Fibroblast of pulmonary artery (primary cell): ENCODE measurements at regions not wholly inside any gene's neighbourhood (a gene's known extent, or its start where the extent isn't known, plus 50 kb on each side); places are given as distances from the start of the nearest gene placed in this dataset.

Source experiments
- DNase-seq: peaks from one replicate; pipeline ENCODE4 v3.0.0-alpha.2; 2010; ENCODE audit warnings: low read depth
- H3K4me3 ChIP-seq: replicated peaks from 2 replicates; pipeline ENCODE4 v1.5.1; 2011; ENCODE audit warnings: low read depth, mild to moderate bottlenecking, control low read depth, low read length, moderate library complexity
- TF ChIP-seq, protein P1 (sequence below): IDR thresholded peaks from 2 replicates; pipeline ENCODE4 v1.5.1; 2011; ENCODE audit warnings: mild to moderate bottlenecking, control low read depth, low read length, inconsistent platforms; ENCODE audit errors: missing control alignments

DNA sequence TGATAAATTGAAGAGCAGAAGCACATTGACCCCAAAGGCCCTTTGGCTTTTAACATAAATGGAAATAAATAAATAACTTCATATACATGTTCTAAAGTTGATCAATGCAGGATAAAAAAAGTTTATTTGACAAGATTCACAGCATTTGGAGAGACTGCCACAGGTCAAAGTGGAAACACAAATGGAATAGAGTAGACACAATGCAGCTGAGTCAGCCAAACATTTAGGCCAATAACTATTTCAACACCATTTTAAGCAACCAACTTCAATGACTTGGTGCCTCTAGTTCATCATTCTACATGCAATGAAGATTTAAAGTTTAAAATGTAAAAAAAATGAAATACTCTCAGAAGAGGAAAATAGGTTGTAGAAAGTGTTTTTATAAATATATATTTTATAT, 365.2 kb downstream of the FAT4 start:
- no peak overlapping the region for H3K4me3 ChIP-seq
- TF ChIP-seq, protein P1, sequence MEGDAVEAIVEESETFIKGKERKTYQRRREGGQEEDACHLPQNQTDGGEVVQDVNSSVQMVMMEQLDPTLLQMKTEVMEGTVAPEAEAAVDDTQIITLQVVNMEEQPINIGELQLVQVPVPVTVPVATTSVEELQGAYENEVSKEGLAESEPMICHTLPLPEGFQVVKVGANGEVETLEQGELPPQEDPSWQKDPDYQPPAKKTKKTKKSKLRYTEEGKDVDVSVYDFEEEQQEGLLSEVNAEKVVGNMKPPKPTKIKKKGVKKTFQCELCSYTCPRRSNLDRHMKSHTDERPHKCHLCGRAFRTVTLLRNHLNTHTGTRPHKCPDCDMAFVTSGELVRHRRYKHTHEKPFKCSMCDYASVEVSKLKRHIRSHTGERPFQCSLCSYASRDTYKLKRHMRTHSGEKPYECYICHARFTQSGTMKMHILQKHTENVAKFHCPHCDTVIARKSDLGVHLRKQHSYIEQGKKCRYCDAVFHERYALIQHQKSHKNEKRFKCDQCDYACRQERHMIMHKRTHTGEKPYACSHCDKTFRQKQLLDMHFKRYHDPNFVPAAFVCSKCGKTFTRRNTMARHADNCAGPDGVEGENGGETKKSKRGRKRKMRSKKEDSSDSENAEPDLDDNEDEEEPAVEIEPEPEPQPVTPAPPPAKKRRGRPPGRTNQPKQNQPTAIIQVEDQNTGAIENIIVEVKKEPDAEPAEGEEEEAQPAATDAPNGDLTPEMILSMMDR = no peak
- peak; percentile 16 for DNase-seq

DNA sequence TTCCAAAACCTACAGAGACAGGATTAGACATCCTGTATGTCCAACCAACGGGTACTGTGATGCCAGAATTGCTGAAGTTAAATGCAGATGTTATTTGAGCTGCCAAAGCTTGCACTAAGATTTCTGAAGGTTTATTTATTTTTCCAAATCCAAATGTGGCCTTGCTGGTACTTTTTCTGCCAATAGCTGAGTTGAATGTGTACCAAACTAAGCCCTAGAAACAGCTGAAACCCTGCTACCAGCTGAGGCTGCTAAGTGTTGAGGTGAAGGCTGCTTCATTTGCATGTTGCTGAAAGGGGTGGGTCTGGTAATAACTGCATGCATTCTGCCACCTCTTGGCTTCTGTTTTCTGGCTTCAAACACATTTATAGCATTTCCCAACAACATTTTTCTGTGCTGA, 366.5 kb downstream of the FAT4 start:
- TF ChIP-seq, protein P1 = no peak
- DNase-seq = no peak
- no peak overlapping the region for H3K4me3 ChIP-seq

DNA sequence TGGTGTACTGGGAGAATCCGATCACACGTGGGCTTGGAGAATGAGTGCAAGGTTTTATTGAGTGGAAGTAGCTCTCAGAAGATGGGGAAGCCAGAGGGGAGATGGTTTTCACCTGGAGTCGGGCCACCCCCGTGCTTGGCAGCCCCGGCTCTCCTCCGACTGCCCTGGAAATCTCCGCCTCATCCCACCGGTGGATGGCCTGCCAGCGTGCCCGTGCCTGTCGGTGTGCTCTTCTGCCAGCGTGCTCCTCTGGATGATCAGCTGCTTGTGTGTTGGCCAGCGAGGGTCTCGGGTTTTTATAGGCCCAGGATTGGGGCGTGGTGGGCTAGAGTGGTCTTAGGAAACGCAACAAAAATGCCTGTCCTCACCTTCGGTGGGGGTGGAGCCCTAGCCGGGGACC, 368.0 kb downstream of the FAT4 start:
- TF ChIP-seq, protein P1 = no peak
- no peak for DNase-seq
- no peak overlapping the region for H3K4me3 ChIP-seq

DNA sequence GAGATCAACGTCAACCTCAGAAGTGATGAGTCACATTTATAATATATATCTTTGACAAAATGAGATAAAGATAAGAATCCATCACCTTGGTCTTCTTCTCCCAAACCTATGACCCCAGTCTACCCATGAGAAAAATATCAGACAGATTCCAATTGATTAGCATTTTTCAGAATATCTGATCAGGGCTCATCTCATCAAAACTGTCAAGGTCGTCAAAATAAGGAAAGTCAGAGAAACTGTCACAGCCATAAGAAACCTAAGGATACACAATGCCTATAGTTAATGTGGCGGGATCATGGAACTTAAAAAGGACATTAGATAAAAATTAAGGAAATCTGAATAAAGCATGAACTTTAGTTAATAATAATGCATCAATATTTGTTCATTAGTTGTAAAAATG, 374.1 kb downstream of the FAT4 start:
- TF ChIP-seq, protein P1 = no peak
- no peak for DNase-seq
- H3K4me3 ChIP-seq = no peak overlapping the region

DNA sequence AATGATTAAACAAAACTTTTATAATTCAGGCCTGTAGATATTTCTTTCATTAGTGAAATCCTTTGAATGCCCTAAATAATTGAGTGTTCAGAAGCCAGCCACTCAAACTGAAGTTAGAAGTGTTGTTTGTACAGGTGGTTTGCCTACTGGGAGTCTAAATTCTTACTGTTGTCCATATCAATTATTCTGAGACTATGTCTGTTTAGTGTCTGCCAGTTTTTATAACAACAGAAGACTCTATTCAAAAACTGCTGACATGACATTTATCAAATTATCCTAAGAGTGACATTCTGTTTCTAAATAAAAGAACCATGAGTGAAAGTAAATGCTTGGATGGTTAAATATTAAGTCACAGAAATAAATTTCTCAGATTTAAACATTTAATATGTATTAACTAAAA, 375.1 kb downstream of the FAT4 start:
- DNase-seq = no peak
- TF ChIP-seq, protein P1 = no peak

DNA sequence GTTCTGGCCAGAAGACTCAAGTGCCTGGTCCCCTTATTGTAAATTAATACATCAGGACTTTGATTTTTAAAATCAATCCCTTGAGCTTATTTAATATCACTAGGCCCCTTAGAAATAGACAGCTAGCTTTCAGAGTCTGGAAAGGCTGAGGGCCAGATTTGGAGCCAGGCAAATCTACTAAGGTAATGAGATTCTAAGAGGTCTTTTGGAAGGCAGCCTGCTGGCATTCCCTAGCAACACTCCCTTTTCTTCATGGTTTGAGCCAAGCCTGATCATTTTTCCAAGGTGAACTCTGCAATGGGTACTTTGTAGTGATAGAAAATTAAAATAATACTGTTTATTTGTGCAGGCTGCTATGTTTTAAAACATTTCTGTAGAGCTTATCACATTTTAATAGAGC, 378.5 kb downstream of the FAT4 start:
- no peak for DNase-seq
- TF ChIP-seq, protein P1 = no peak
- H3K4me3 ChIP-seq = no peak overlapping the region

More for the DNA sequence above, 375.1 kb downstream of the FAT4 start:
- H3K4me3 ChIP-seq = no peak overlapping the region

DNA sequence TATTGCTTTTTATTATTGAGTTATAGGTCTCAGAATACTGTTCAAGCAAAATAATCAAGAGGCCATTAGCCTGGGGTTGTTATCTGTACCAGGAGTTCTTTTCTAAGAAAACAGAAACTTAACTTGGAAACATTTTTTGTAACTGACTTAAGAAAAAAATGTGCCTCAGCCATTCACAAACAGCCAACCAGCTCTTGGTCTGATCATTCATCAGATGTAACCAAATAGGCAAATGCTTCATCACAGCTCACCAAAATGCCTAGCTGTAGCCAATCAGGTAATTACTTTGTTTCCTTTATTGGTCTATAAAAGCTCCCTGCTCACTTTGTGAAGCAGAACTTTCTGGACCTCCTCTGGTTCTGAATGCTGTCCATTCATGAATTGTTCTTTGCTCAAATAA, 387.7 kb downstream of the FAT4 start:
- no peak for DNase-seq
- TF ChIP-seq, protein P1 = no peak
- no peak overlapping the region for H3K4me3 ChIP-seq
